Heart left ventricle (tissue), 16 donors: ENCODE measurements at regions not wholly inside any gene's neighbourhood (a gene's known extent, or its start where the extent isn't known, plus 50 kb on each side); places are given as distances from the start of the nearest gene placed in this dataset.

ENCODE experiments used
- ATAC-seq, 4 donors: fragments of 200-7000 bp; cut with Tn5 transposase; one replicate each; pipeline ENCODE4 v1.9.1; 2020 to 2022; ENCODE audit warnings: moderate library complexity in 4 of 4, mild to moderate bottlenecking in 3 of 4, moderate number of reproducible peaks in 1 of 4
- DNase-seq, 5 donors: peaks; one replicate each; pipeline ENCODE4 v3.0.0-alpha.2; 2020
- H3K27ac ChIP-seq, 12 donors: fragments of 200-600 bp; sonication (generic) in 4 of 12; one replicate each; pipeline versions ENCODE4 v1.5.0 to v1.8.0; 2016 to 2022; ENCODE audit warnings: mild to moderate bottlenecking in 2 of 12
- H3K27me3 ChIP-seq, 9 donors: fragments of 200-600 bp; sonication (generic) in 2 of 9; one replicate each; pipeline versions ENCODE4 v1.5.1 to v1.8.0; 2016 to 2022; ENCODE audit warnings: mild to moderate bottlenecking in 3 of 9
- H3K36me3 ChIP-seq, 9 donors: fragments of 200-600 bp; sonication (generic) in 2 of 9; one replicate each; pipeline versions ENCODE4 v1.5.0 to v1.8.0; 2018 to 2022; ENCODE audit warnings: mild to moderate bottlenecking in 2 of 9
- H3K4me1 ChIP-seq, 12 donors: fragments of 200-600 bp; sonication (generic) in 4 of 12; one replicate each; pipeline versions ENCODE4 v1.5.0 to v1.8.0; 2016 to 2022; ENCODE audit warnings: mild to moderate bottlenecking in 3 of 12
- H3K4me3 ChIP-seq, 12 donors: fragments of 200-600 bp; sonication (generic) in 4 of 12; one replicate each; pipeline versions ENCODE4 v1.5.0 to v1.8.0; 2017 to 2022; ENCODE audit warnings: mild to moderate bottlenecking in 9 of 12, moderate library complexity in 4 of 12
- H3K9me3 ChIP-seq, 12 donors: fragments of 200-600 bp; sonication (generic) in 4 of 12; one replicate each; pipeline versions ENCODE4 v1.5.0 to v1.8.0; 2016 to 2022; ENCODE audit warnings: mild to moderate bottlenecking in 1 of 12
- POLR2A ChIP-seq, 2 donors: fragments of 450-650 bp; IDR thresholded peaks; one replicate each; pipeline ENCODE4 v1.6.1; 2017; ENCODE audit warnings: antibody characterized with exemption in 2 of 2, mild to moderate bottlenecking in 2 of 2, moderate library complexity in 2 of 2
- WGBS, 4 donors: extraction: QIAGEN DNeasy Blood & Tissue Kit in 2 of 4; methylation state at CpG; one replicate each; pipeline versions ENCODE4 v1.1.5 to v1.1.7; 2013 to 2018; 5-methylcytosine and 5-hydroxymethylcytosine counted together
- intact Hi-C, 10 donors: fragments of 100-400 bp; cut with DNase I; formaldehyde crosslinking; loops; one replicate each; pipeline versions ENCODE4 v1.11.1 to v1.14.2; 2022
- TF ChIP-seq, protein P1 (sequence below), 12 donors: fragments of 200-600 bp; sonication (generic) in 4 of 12; IDR thresholded peaks; one replicate each; pipeline versions ENCODE4 v1.5.0 to v1.8.0; 2018 to 2022; ENCODE audit warnings: antibody characterized with exemption in 12 of 12, mild to moderate bottlenecking in 5 of 12
- donor health status: ischemic (EF 13 %, LVEDD 7.1; RV severe dilation, severe dysfunction).
- donor health status: healthy with polysubstance abuse.
- donor health status: DM: no; HTN: yes; CAD: no.
- donor health status: DM: no; HTN: no; CAD: no.
- donor health status: ischemic (EF 25% LVEDD 6.9; RV normal size, moderate dysfunction).
- donor health status: ischemic (EF 25% LVEDD 5.7; RV mildly dilated, moderate dysfunction).
- donor health status: healthy.
- donor health status: DM: yes; HTN: yes; CAD: no.
- donor health status: ischemic (EF 35%, LVEDD 5.7; RV mildly dilated, moderate dysfunction).
- donor health status: nonischemic (EF 11% LVEDD 7.7; RV severe dilation, severe dysfunction).
- donor health status: DM: yes; HTN: yes; CAD: no.
- donor health status: PGD.
- donor health status: ischemic (EF 29% LVEDD 5.4; RV normal size, mild dysfunction).
- donor health status: nonischemic (EF 23%, LVEDD 6.1; RV moderate dilation, normal function).

DNA sequence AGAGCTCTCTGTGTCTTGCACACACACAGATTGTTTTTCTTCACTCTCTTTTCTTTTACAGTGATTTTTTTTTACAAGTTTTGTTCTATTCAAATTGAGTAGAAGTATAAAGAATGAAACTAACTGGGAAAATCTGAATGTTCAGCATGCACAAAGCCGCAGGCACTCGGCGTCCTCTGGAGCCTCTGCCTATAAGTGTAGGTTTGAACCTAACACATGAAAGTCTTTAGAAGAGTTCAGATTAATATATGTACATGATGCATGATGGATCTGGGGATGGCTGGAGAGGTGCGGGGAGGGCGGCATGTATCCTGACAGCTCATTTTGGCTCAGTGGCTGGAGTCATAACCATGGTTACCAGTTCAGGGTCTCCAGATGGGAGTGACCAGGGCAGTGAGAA, 301.1 kb upstream of the CDH4 start:
- 90 to 91% (median 91%) methylated on average over 5 of the region's 5 CpGs for WGBS, 4 donors
- ATAC-seq, result no peak
- H3K36me3 ChIP-seq, result no peaks in the 10 kb centered on the region
- intact Hi-C loops, result no loop called here
- H3K4me1 ChIP-seq, result no peaks in the 10 kb centered on the region
- no peaks in the 10 kb centered on the region for H3K9me3 ChIP-seq
- DNase-seq, result no peak
- TF ChIP-seq, protein P1, sequence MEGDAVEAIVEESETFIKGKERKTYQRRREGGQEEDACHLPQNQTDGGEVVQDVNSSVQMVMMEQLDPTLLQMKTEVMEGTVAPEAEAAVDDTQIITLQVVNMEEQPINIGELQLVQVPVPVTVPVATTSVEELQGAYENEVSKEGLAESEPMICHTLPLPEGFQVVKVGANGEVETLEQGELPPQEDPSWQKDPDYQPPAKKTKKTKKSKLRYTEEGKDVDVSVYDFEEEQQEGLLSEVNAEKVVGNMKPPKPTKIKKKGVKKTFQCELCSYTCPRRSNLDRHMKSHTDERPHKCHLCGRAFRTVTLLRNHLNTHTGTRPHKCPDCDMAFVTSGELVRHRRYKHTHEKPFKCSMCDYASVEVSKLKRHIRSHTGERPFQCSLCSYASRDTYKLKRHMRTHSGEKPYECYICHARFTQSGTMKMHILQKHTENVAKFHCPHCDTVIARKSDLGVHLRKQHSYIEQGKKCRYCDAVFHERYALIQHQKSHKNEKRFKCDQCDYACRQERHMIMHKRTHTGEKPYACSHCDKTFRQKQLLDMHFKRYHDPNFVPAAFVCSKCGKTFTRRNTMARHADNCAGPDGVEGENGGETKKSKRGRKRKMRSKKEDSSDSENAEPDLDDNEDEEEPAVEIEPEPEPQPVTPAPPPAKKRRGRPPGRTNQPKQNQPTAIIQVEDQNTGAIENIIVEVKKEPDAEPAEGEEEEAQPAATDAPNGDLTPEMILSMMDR (IDR thresholded peaks at IDR 0.05), result no peak
- no peak for TF ChIP-seq POLR2A (IDR thresholded peaks at IDR 0.05)
- H3K4me3 ChIP-seq, result no peak overlapping the region
- H3K27ac ChIP-seq, result no peak overlapping the region
- H3K27me3 ChIP-seq, result peaks cover 0 to 4% (median 0%) of the 10 kb centered on the region in 9 donors

DNA sequence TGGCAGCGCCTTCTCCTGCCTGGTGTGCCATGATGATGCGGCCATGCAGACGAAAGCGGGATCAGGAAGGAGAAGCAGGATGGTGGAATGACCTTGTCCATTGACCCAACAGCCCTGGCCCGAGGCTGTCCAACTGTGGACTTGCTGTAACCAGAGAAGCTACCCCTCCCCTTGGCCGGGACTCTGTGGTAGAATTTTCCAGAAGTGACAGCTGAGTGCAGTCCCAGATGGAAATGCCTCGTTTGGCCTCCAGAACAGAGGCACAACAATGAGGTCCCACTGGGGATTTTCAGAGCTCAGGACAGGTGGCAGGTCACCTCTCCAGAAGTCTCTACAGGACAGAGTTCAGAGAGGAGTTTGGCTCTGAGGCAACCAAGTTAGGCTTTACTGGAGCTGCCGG, 299.2 kb upstream of the CDH4 start:
- no peak for DNase-seq
- ATAC-seq, result no peak
- no peak for TF ChIP-seq POLR2A (IDR thresholded peaks at IDR 0.05)
- TF ChIP-seq, protein P1 (IDR thresholded peaks at IDR 0.05), result no peak
- Histone ChIP-seq H3K4me1 (no peaks in the 10 kb centered on the region), H3K27ac (no peak overlapping the region), H3K9me3 (no peaks in the 10 kb centered on the region), H3K27me3 (peaks cover 0 to 4% (median 0%) of the 10 kb centered on the region in 9 donors), H3K36me3 (no peaks in the 10 kb centered on the region), H3K4me3 (no peak overlapping the region)
- 77 to 85% (median 81%) methylated on average over 7 to 8 of the region's 8 CpGs for WGBS, 4 donors
- intact Hi-C loops, result no loop called here

DNA sequence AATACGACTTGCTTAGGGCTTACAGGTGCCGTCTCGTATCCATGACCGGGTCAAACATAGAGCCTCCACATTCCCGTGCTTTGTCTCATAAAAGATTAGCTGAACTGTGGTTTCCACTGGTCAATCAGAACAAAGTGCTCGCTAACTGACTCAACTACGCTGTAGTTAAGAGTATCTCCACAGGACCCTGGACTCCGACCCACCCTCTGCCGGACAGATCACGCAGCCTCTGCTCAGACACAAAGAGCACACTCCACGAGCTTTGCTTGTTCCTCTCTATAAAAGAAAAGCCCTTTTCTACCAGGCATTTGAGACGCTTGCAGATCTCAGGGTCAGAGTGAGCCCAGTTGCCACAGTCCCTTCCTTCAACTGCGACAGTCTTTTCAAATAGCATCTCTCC, 298.7 kb upstream of the CDH4 start:
- intact Hi-C loops, result no loop called here
- Histone ChIP-seq H3K36me3 (no peaks in the 10 kb centered on the region), H3K27me3 (peaks cover 0 to 4% (median 0%) of the 10 kb centered on the region in 9 donors), H3K4me3 (no peak overlapping the region), H3K9me3 (no peaks in the 10 kb centered on the region), H3K4me1 (no peaks in the 10 kb centered on the region), H3K27ac (no peak overlapping the region)
- 80 to 87% (median 82%) methylated on average over 12 to 13 of the region's 13 CpGs for WGBS, 4 donors
- TF ChIP-seq, protein P1 (IDR thresholded peaks at IDR 0.05), result no peak
- no peak for TF ChIP-seq POLR2A (IDR thresholded peaks at IDR 0.05)
- no peak for DNase-seq
- no peak for ATAC-seq

DNA sequence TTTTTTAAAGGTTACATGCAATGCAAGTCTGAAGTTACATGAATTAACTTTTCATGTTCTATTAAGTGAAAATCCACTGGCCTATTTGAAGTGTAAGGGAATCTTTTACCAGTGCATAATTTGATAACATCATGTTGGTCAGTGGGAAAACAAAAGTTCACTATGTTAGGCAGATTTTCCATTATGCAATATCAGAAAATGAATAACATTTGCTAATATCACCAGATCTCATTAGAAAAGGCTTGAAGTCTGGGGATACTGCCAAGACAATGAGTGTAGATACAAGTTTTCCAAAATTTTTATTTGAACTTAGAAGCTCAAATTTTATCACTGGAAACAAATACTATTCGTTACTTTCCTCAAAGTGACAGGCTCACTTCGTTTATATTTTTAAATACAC, 296.4 kb upstream of the CDH4 start:
- ATAC-seq (no peak), DNase-seq (no peak)
- H3K4me1 ChIP-seq, result no peaks in the 10 kb centered on the region
- no peaks in the 10 kb centered on the region for H3K36me3 ChIP-seq
- intact Hi-C loops, result no loop called here
- no peak overlapping the region for H3K4me3 ChIP-seq
- H3K27me3 ChIP-seq, result peaks cover 0 to 3% (median 0%) of the 10 kb centered on the region in 9 donors
- 51 to 62% (median 58%) methylated on average over 2 of the region's 2 CpGs for WGBS, 4 donors
- TF ChIP-seq, protein P1 (IDR thresholded peaks at IDR 0.05), result no peak
- no peak for TF ChIP-seq POLR2A (IDR thresholded peaks at IDR 0.05)
- H3K27ac ChIP-seq, result no peak overlapping the region
- no peaks in the 10 kb centered on the region for H3K9me3 ChIP-seq
